ENCODE measurements at regions not wholly inside any gene's neighbourhood (a gene's known extent, or its start where the extent isn't known, plus 50 kb on each side); places are given as distances from the start of the nearest gene placed in this dataset.

- H3K4me2 ChIP-seq (ENCODE audit: insufficient read depth, low read length): no peak overlapping the region
- H3K27me3 ChIP-seq (ENCODE audit: insufficient read depth, low read length): no peaks in the 10 kb centered on the region
- no peak overlapping the region for H3K4me3 ChIP-seq (ENCODE audit: insufficient read depth, low read length)
- no peaks in the 10 kb centered on the region for H4K20me1 ChIP-seq (ENCODE audit: insufficient read depth, low read length)
- no peaks in the 10 kb centered on the region for H3K79me2 ChIP-seq (ENCODE audit: insufficient read depth, low read length)
- TF ChIP-seq CTCF (IDR thresholded peaks at IDR 0.05; ENCODE audit: extremely low read depth, low read depth, low read length): no peak
- no peaks in the 10 kb centered on the region for H3K9me3 ChIP-seq (ENCODE audit: low read depth, low read length)
- no peaks in the 10 kb centered on the region for H3K36me3 ChIP-seq (ENCODE audit: insufficient read depth, low read length)
- no peak overlapping the region for H3K27ac ChIP-seq (ENCODE audit: low read depth, low read length)
- H3K4me1 ChIP-seq (ENCODE audit: insufficient read depth, low read length): no peaks in the 10 kb centered on the region
- no peak for DNase-seq (ENCODE audit: insufficient read length, low spot score, missing footprints)
- no peak overlapping the region for H2AFZ ChIP-seq (ENCODE audit: low read length)
Measured at GRCh38 chr20:16179371-16179770, 393.9 kb downstream of the KIF16B start.

- H3K79me2 ChIP-seq (ENCODE audit: insufficient read depth, low read length): no peaks in the 10 kb centered on the region
- H3K36me3 ChIP-seq (ENCODE audit: insufficient read depth, low read length): no peaks in the 10 kb centered on the region
- H3K27ac ChIP-seq (ENCODE audit: low read depth, low read length): no peak overlapping the region
- no peak for TF ChIP-seq CTCF (IDR thresholded peaks at IDR 0.05; ENCODE audit: extremely low read depth, low read depth, low read length)
- H3K4me3 ChIP-seq (ENCODE audit: insufficient read depth, low read length): no peak overlapping the region
- no peak for DNase-seq (ENCODE audit: insufficient read length, low spot score, missing footprints)
- H4K20me1 ChIP-seq (ENCODE audit: insufficient read depth, low read length): no peaks in the 10 kb centered on the region
- H3K4me1 ChIP-seq (ENCODE audit: insufficient read depth, low read length): no peaks in the 10 kb centered on the region
- no peak overlapping the region for H3K4me2 ChIP-seq (ENCODE audit: insufficient read depth, low read length)
- H3K9me3 ChIP-seq (ENCODE audit: low read depth, low read length): no peaks in the 10 kb centered on the region
- H2AFZ ChIP-seq (ENCODE audit: low read length): no peak overlapping the region
- H3K27me3 ChIP-seq (ENCODE audit: insufficient read depth, low read length): no peaks in the 10 kb centered on the region
Measured at GRCh38 chr20:16178546-16179135, 394.6 kb downstream of the KIF16B start.

- H3K9me3 ChIP-seq (ENCODE audit: low read depth, low read length): no peaks in the 10 kb centered on the region
- TF ChIP-seq CTCF (IDR thresholded peaks at IDR 0.05; ENCODE audit: extremely low read depth, low read depth, low read length): no peak
- H3K79me2 ChIP-seq (ENCODE audit: insufficient read depth, low read length): no peaks in the 10 kb centered on the region
- H3K36me3 ChIP-seq (ENCODE audit: insufficient read depth, low read length): no peaks in the 10 kb centered on the region
- H3K4me1 ChIP-seq (ENCODE audit: insufficient read depth, low read length): no peaks in the 10 kb centered on the region
- no peak overlapping the region for H2AFZ ChIP-seq (ENCODE audit: low read length)
- H4K20me1 ChIP-seq (ENCODE audit: insufficient read depth, low read length): no peaks in the 10 kb centered on the region
- H3K4me2 ChIP-seq (ENCODE audit: insufficient read depth, low read length): no peak overlapping the region
- H3K4me3 ChIP-seq (ENCODE audit: insufficient read depth, low read length): no peak overlapping the region
- no peaks in the 10 kb centered on the region for H3K27me3 ChIP-seq (ENCODE audit: insufficient read depth, low read length)
- no peak for DNase-seq (ENCODE audit: insufficient read length, low spot score, missing footprints)
- H3K27ac ChIP-seq (ENCODE audit: low read depth, low read length): no peak overlapping the region
Measured at GRCh38 chr20:16175322-16175961, 397.8 kb downstream of the KIF16B start.

- Histone ChIP-seq H3K27ac (ENCODE audit: low read depth, low read length) (no peak overlapping the region), H2AFZ (ENCODE audit: low read length) (no peak overlapping the region), H4K20me1 (ENCODE audit: insufficient read depth, low read length) (no peaks in the 10 kb centered on the region), H3K4me1 (ENCODE audit: insufficient read depth, low read length) (no peaks in the 10 kb centered on the region), H3K9me3 (ENCODE audit: low read depth, low read length) (no peaks in the 10 kb centered on the region), H3K36me3 (ENCODE audit: insufficient read depth, low read length) (no peaks in the 10 kb centered on the region), H3K4me3 (ENCODE audit: insufficient read depth, low read length) (no peak overlapping the region), H3K79me2 (ENCODE audit: insufficient read depth, low read length) (no peaks in the 10 kb centered on the region), H3K27me3 (ENCODE audit: insufficient read depth, low read length) (no peaks in the 10 kb centered on the region), H3K4me2 (ENCODE audit: insufficient read depth, low read length) (no peak overlapping the region)
- TF ChIP-seq CTCF (IDR thresholded peaks at IDR 0.05; ENCODE audit: extremely low read depth, low read depth, low read length): no peak
- DNase-seq (ENCODE audit: insufficient read length, low spot score, missing footprints): no peak
Measured at GRCh38 chr20:16174311-16174710, 398.9 kb downstream of the KIF16B start.
